DMS79 treated with DMSO at 0.1 percent for 48 hours (cell line): ENCODE measurements at regions not wholly inside any gene's neighbourhood (a gene's known extent, or its start where the extent isn't known, plus 50 kb on each side); places are given as distances from the start of the nearest gene placed in this dataset.
"Not testable (repeated sequence)": the region's sequence is repeated elsewhere in the genome, so short reads cannot be mapped to it uniquely, and the experiment has no call there.

ENCODE experiments used
- DNase-seq: peaks from one replicate; lab custom pipeline; 2025; lab: John Stamatoyannopoulos, UW

DNA sequence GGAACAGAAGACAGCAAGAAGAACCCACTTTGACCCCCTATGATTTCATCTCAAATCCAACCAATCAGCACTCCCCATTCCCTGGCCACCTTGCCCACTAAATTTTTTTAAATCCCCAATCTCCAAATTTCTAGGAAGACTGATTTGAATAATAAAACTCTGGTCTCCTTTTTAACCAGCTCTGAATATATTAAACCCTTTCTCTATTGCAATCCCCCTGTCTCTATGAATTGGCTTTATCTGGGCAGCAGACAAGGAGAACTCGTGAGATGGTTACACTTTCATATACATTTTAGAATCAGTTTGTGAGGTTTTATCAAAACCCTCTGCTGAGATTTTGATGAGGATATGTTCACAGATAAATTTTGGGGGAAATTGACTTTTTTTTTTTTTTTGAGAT, 90.3 kb upstream of the TRIM24 start:
- no peak for DNase-seq

DNA sequence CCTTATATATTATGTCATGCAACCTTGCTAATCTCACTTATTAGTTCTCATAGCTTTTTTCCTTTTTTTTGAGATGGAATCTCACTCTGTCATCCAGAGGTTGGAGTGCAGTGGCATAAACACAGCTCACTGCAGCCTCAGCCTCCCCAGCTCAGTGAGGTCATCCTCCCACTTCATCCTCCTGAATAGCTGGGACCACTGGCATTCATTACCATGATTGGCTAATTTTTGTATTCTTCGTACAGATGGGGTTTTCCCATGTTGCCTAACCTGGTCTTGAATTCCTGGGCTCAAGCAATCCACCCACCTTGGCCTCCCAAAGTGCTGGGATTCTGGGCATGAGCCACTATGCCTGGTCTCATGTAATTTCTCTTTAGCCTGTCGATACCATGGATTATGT, 89.1 kb upstream of the TRIM24 start:
- DNase-seq: no peak

DNA sequence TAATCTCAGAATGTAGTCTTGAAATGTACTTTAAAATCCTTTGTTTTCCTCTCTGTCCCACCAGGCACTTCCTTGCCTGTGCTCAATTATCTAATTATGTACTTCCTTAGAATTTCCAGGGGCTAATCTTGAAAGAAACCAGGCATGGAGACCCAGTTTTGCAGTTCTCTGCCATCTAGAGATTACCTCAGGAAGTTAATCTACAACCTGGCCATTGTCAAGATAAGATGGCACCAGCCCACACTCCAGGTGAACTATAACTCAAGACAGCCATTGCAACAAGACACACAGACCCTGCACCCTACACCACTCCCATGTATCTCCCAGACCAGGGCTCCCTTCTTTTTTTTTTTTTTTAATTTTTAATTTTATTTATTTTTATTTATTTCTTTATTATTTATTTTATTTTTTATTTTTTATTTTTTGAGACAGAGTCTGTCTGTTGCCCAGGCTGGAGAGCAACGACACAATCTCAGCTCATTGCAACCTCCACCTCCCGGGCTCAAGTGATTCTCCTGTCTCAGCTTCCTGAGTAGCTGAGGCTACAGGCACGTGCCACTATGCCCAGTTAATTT, 85.9 kb upstream of the TRIM24 start:
- no peak for DNase-seq

DNA sequence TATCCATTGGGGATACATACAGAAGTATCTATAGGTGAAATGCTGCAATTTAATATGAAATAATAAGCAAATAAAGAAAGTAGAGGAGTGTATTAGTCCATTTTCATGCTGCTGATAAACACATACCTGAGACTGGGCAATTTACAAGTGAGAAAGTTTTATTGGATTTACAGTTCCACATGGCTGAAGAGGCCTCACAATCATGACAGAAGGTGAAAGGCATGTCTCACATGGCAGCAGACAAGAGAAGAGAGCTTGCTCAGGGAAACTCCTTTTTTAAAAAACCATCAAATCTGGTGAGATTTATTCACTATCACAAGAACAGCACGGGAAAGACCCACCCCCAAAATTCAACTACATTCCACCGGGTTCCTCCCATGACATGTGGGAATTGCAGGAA, 82.8 kb upstream of the TRIM24 start:
- no peak for DNase-seq

DNA sequence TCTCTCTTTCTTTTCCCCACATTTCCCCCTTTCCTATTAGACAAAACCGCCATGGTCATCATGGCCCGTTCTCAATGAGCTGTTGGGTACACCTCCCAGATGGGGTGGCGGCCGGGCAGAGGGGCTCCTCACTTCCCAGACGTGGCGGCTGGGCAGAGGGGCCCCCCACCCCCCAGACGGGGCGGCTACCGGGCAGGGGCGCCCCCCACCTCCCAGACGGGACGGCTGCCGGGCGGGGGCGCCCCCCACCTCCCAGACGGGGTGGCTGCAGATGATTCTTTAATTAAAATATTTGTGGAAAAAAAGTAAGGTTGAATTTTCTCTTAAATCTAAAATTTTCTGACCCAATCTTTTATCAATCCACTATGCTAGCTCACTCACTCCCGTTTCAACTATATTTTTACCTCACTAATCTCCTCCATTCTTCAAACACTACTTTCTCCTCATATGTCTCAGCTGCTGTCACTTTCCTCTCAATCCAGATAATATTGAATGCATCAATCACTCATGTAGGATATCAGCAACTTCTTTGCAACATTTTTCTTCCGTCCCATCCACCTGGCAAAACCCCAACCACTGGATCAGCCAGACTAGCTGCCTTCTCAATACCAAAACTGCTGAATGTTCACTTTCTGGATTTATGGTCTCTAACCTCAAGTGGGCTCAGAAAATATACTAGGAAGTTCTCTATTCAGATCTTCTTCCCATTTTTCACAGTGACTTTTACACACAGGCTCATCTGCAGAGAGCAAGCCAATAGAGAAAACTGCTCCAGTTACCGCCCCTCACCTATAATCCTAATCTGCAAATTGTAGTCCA, 81.1 kb upstream of the TRIM24 start:
- no peak for DNase-seq

DNA sequence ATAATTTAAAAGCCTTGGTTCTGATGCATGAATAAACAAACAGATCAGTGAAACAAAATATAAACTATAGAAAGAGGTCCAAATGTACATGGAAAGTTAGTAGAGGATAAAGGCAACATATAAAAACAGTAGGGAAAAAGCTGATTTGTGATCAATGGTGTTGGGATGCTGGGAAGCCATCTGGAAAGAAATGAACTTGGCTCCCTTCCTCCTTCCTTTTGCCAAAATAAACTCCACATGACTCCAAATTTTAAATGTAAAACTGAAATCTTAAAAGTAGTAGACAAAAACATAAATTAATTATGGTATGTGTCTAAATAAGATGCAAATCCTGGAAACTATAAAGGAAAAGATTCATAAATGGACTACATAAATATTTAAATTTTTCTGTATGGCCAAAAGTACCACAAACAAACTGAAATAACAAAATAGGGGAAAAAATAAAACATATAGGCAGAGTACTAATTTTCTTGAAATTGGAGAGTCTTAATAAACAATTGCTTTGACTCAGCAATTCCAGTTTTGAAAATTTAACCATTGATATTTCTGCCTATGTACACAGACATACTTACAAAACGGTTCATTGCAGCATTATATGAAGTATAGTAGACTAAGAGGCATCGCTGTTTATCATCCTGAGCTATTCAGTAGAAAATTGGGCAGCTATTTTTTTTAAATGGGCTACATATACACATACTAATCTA, 77.0 kb upstream of the TRIM24 start:
- no peak for DNase-seq

DNA sequence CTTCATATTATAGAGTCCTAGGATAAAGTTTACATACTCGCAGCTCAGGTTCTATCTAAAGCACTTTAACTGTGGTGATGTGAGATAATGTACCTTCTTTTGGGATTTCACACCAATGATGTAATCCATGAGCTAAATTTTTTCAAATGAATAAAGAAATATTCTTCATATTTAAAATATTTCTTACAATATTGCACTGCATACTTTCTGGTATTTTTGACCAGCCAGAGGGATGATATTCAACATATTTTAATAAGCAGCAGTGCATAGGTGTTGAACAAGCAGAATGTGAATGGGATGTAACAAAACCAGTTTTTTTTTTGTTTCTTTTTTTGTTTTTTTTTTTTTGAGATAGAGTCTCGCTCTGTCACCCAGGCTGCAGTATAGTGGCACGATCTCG, 73.2 kb upstream of the TRIM24 start:
- DNase-seq: no peak

DNA sequence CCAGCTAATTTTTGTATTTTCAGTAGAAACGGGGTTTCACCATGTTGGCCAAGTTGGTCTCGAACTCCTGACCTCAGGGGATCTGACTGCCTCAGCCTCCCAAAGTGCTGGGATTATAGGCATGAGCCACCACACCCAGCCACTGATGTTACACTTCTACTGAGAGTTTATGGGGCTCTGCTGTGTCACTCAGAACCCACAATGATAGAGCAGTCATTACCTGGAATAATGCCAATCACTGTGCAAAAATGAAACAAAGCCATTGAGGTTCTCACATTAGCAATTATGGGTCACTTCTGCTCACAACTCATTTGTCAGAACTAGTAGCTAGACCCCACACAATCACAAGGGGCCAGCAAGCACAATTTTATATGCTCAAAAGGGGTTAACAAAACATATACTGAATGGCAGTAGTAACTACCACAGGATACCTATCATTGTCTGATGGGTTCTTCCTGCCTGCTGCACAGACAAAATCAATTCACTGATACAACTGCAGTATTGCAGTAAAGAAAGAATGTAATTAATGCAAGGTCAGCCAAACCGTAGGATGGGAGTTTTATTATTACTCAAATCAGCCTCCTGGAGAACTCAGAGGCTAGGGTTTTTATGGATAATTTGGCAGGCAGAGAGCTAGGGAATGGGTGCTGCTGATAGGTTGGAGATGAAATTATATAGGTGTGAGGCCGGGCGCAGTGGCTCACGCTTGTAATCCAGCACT, 72.1 kb upstream of the TRIM24 start:
- no peak for DNase-seq

DNA sequence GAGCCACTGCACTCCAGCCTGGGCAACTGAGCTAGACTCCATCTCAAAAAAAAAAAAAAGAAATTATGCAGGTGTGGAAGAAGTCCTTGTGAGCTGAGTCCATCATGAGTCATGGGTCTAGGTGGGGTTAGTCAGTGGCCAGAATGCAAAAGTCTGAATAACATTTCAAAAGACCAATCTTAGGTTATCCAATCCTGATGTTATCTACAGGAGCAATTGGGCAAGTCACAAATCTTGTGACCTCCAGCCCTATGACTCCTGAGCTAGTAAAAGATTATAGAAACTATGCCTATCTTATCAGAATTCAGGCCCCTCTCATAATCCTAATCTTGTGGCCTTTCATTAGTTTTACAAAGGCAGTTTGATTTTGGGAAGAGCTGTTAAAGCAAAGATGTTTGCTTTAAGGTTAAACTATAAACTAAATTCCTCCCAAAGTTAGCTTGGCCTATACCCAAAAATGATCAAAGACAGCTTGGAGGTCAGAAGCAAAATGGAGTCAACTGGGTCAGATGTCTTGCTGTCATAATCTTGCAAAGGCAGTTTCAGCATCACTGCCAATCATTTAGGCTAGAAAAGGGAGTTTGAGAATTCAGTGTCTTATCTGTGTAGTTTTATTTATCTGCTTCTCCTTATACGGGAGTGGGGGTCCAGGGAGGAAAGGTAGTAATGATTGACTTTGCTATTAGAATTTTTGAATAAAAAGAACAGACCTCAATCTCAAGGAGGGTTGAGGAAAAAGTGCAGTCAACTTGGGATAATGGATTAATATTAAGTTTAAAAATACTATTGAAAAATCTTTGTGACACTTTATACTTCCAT, 71.2 kb upstream of the TRIM24 start:
- no peak for DNase-seq

DNA sequence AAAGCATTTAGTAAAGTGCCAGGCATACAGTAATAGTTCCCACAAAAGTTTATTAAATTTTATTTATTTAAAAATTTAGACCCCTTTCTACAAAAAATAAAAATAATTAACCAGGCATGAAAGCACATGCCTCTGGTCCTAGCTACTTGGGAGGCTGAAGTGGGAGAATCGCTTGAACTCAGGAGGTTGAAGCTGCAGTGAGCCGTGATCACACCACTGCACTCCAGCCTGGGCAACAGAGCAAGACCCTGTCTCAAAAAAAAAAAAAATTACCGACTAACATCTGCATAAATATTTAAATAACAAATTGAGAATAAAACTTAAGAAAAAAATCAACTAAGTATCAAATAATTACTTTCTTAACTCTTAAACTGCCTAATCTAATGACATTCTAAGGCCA, 64.3 kb upstream of the TRIM24 start:
- DNase-seq: no peak

DNA sequence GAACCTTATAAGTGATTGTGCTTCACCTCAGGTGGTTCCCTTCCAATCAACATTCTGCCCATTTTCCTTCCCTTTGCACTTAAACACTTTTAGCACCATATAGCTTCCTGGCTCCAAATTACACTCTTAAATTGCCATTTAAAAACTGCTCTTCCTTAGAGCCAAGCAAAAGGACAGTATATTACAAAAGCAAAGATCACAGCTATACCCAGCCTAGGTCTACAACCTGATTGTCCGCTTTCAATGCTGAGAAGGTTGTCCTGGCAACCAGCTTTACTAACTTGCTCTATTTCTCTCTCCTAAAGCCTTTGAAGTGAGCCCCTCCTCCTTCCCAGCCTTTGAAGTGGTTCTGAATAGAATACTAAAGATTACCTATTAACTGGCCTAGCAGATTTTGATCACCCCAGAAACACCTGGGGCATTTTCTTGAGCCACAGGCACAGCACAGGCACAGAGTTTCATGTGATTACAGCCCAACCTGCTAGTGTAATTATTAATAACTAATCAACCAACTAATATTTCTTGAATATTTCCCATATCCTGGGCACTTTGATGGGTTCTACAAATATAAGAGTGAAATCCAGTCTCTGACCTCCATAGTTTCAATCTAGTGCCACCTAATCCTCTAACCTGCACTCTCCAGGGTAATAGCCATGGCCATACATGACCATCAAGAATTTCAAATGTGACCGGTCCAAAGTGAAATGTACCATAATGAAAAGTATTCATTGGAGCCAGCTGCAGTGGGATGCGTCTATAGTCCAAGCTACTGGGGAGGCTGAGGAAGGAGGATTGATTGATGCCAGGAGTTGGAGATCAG, 63.6 kb upstream of the TRIM24 start:
- DNase-seq: peak; percentile 20

DNA sequence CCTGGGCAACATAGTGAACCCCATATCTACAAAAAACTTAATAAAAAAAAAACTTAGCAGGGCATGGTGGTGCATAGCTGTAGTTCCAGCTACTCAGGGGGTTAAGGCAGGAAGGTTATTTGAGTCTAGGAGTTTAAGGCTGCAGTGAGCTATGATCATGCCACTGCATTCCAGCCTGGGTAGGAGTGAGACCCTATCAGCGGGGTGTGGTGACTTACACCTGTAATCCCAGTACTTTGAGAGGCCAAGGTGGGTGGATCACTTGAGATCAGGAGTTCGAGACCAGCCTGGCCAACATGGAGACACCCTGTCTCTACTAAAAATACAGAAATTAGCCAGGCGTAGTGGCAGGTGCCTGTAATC, 63.0 kb upstream of the TRIM24 start:
- DNase-seq: not testable (repeated sequence)

DNA sequence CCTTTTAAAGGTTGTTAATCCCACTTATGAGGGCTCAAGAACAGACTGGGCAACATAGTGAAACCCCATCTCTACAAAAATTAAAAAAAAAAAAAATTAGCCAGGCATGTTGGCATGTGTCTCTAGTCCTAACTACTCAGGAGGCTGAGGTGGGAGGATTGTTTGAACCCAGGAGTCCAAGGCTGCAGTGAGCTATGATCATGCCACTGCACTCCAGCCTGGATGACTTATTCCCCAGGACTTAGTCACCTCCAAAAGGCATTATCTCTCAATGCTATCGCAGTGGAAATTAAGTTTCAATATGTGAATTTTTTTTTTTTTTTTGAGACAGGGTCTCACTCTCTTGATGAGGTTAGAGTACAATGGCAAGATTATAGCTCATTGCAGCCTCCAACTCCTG, 61.2 kb upstream of the TRIM24 start:
- DNase-seq: no peak

DNA sequence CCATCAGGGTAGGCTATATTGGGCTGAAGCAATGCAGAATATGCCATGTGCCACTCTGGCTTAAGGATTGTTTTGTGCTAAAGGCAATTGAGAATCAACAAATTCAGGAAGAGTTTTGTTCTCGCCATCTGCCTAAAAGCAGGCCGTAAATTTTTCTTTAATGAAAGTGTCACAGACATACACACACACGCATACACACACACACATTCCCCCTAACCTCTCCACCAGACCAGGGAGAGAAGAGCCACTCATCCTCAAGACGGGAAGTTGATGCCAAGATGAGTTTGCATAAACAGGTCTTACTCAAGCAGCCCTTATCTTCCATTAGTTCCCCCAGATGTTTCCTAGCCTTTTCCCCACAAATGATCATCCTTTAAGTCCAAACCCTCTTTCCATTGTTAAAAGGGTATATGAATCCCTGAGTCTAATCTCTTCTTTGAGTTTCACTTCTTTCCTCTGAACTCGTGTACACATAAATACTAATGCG, 59.6 kb upstream of the TRIM24 start:
- DNase-seq: no peak

DNA sequence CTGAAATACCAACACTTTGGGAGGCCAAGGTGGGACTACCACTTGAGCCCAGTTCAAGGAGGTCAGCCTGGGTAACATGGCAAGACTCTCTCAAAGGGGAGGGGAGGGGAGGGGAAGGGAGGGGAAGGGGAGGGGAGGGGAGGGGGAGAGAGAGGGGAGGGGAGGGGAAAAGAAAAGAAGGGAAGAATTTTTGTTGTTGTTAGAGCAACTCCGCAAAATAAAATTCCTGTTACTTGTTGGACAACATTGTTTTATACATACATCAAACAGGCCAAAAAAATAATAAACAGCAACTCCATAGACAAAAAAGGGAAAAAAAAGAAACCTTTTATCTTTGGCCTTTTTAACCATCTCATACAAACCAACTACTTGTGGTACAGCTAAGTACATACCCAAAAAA, 57.3 kb upstream of the TRIM24 start:
- DNase-seq: no peak

DNA sequence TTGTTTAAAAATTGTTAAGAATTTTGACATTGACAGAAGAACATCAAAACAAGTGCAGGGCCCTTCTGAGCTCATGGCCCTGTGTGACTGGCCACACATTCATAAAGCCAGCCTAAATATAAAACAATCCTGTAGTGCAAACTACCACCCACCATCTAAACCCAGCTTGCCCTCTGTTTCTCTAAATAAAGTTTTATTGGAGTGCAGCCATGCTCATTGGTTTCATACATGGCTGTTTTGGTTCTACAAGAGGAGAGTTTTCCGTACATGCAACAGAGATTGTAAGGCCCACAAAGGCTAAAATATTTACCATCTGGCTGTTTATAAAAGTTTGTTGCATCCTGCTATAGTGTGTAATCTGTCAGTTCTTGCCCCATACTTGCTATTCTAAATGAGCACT, 54.6 kb upstream of the TRIM24 start:
- DNase-seq: no peak

DNA sequence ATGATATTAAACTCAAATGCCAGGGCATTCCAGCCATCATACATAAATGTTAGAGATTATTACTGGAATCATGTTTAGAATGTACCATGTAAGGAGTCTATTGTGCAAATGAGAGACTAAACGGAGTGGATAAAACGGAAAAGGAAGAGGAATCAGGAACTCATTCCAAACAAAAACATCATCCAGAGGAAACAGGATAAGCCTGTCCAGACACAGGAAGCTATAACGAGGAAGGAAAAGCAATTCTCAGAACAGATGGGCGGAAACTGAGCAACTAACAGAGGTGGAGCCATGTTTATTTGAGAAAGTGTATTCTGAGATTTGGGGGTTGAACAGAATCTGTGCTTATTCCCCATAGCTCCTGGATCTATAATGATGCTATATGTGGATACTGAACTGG, 52.3 kb upstream of the TRIM24 start:
- DNase-seq: no peak
